ENCODE measurements at regions not wholly inside any gene's neighbourhood (a gene's known extent, or its start where the extent isn't known, plus 50 kb on each side); places are given as distances from the start of the nearest gene placed in this dataset.

GRCh38 chr13:97848886-97849285 lies 104.6 kb upstream of the IPO5 start:
- DNase-seq (no peak), ATAC-seq (ENCODE audit: low read depth) (no peak)
- Histone ChIP-seq H4K20me1 (ENCODE audit: control insufficient read depth, insufficient read depth, low read length, poor library complexity, severe bottlenecking) (no peaks in the 10 kb centered on the region), H3K4me1 (ENCODE audit: control insufficient read depth in 2 of 2, insufficient read depth in 2 of 2, low read length in 2 of 2) (no peaks in the 10 kb centered on the region), H2AFZ (ENCODE audit: insufficient read depth, low read depth, low read length, poor library complexity, severe bottlenecking) (no peak overlapping the region), H3K27ac (ENCODE audit: low read length in 2 of 2) (no peak overlapping the region), H3K79me2 (ENCODE audit: control insufficient read depth, insufficient read depth, low read length) (no peaks in the 10 kb centered on the region), H3K4me3 (ENCODE audit: control extremely low read depth in 1 of 5, extremely low read depth in 1 of 5, insufficient read depth in 1 of 5, low read depth in 2 of 5, low read length in 4 of 5) (no peak overlapping the region), H3K4me2 (replicated peaks; ENCODE audit: low read depth, low read length, poor library complexity, severe bottlenecking) (no peak overlapping the region), H3K9ac (ENCODE audit: low read length) (no peak overlapping the region), H3K9me3 (ENCODE audit: control extremely low read depth in 1 of 3, control insufficient read depth in 2 of 3, insufficient read depth in 1 of 3, low read length in 2 of 3) (no peaks in the 10 kb centered on the region), H3K36me3 (replicated peaks in 1 of 2; ENCODE audit: control extremely low read depth in 1 of 2, control insufficient read depth in 1 of 2, extremely low read depth in 1 of 2, insufficient read depth in 2 of 2, low read length in 1 of 2) (no peaks in the 10 kb centered on the region), H3K27me3 (replicated peaks in 1 of 4; ENCODE audit: control extremely low read depth in 1 of 4, control insufficient read depth in 3 of 4, insufficient read depth in 4 of 4, low read length in 3 of 4) (peaks cover 0 to 2% (median 0%) of the 10 kb centered on the region in 4 experiments)
- no peak for TF ChIP-seq CTCF (IDR thresholded peaks at IDR 0.05)
- TF ChIP-seq EZH2 (IDR thresholded peaks at IDR 0.05; ENCODE audit: borderline replicate concordance, insufficient read depth, low read depth, low read length, poor library complexity, severe bottlenecking): no peak
- Mint-ChIP-seq H3K27ac (no peak overlapping the region), H3K4me3 (no peak overlapping the region), H3K27me3 (peaks cover 21% of the 10 kb centered on the region), H3K4me1 (no peaks in the 10 kb centered on the region), H3K9me3 (ENCODE audit: insufficient read depth) (peaks cover 4% of the 10 kb centered on the region)
- ChIA-PET POLR2A (no interaction called here), CTCF (interaction anchor here (0.7 kb wide), 1 partner anchor 824 kb away, joined by 3 read pairs; no protein-coding TSS in a partner anchor)
- WGBS (ENCODE audit: insufficient coverage): 64% methylated on average over 3 of the region's 3 CpGs
- intact Hi-C loops (cut with micrococcal nuclease): no loop called here

- Histone ChIP-seq H3K27ac (ENCODE audit: low read length in 2 of 2) (no peak overlapping the region), H3K4me1 (ENCODE audit: control insufficient read depth in 2 of 2, insufficient read depth in 2 of 2, low read length in 2 of 2) (no peaks in the 10 kb centered on the region), H3K27me3 (replicated peaks in 1 of 4; ENCODE audit: control extremely low read depth in 1 of 4, control insufficient read depth in 3 of 4, insufficient read depth in 4 of 4, low read length in 3 of 4) (no peaks in the 10 kb centered on the region), H3K4me3 (ENCODE audit: control extremely low read depth in 1 of 5, extremely low read depth in 1 of 5, insufficient read depth in 1 of 5, low read depth in 2 of 5, low read length in 4 of 5) (no peak overlapping the region), H3K9me3 (ENCODE audit: control extremely low read depth in 1 of 3, control insufficient read depth in 2 of 3, insufficient read depth in 1 of 3, low read length in 2 of 3) (no peaks in the 10 kb centered on the region), H3K36me3 (replicated peaks in 1 of 2; ENCODE audit: control extremely low read depth in 1 of 2, control insufficient read depth in 1 of 2, extremely low read depth in 1 of 2, insufficient read depth in 2 of 2, low read length in 1 of 2) (no peaks in the 10 kb centered on the region), H3K4me2 (replicated peaks; ENCODE audit: low read depth, low read length, poor library complexity, severe bottlenecking) (no peak overlapping the region), H2AFZ (ENCODE audit: insufficient read depth, low read depth, low read length, poor library complexity, severe bottlenecking) (no peak overlapping the region), H3K9ac (ENCODE audit: low read length) (no peak overlapping the region), H4K20me1 (ENCODE audit: control insufficient read depth, insufficient read depth, low read length, poor library complexity, severe bottlenecking) (no peaks in the 10 kb centered on the region), H3K79me2 (ENCODE audit: control insufficient read depth, insufficient read depth, low read length) (no peaks in the 10 kb centered on the region)
- Mint-ChIP-seq H3K9me3 (ENCODE audit: insufficient read depth) (peaks cover 4% of the 10 kb centered on the region), H3K27ac (no peak overlapping the region), H3K4me1 (peaks cover 2% of the 10 kb centered on the region), H3K4me3 (no peak overlapping the region), H3K27me3 (peaks cover 18% of the 10 kb centered on the region)
- ATAC-seq (ENCODE audit: low read depth) (no peak), DNase-seq (no peak)
- no peak for TF ChIP-seq CTCF (IDR thresholded peaks at IDR 0.05)
- TF ChIP-seq EZH2 (IDR thresholded peaks at IDR 0.05; ENCODE audit: borderline replicate concordance, insufficient read depth, low read depth, low read length, poor library complexity, severe bottlenecking): no peak
- CTCF ChIA-PET: interaction anchor here (0.7 kb wide), 1 partner anchor 824 kb away, joined by 3 read pairs; no protein-coding TSS in a partner anchor
- POLR2A ChIA-PET: no interaction called here
- intact Hi-C loops (cut with micrococcal nuclease): no loop called here
- 47% methylated on average over 3 of the region's 4 CpGs for WGBS (ENCODE audit: insufficient coverage)
These were observed 104.2 kb upstream of the IPO5 start for GRCh38 chr13:97849305-97849704.

Data from B cell (primary cell).